MCF 10A (cell line): ENCODE measurements at regions not wholly inside any gene's neighbourhood (a gene's known extent, or its start where the extent isn't known, plus 50 kb on each side); places are given as distances from the start of the nearest gene placed in this dataset.

Experiments
- BruUV-seq: library from RNA; stranded (reverse); fragments of 400-500 nt; replicated peaks from 2 replicates; lab custom pipeline; 2021; lab: Mats Ljungman, UMichigan
- CTCF ChIA-PET: fragments of 300-600 bp; sonication (Branson Sonifier 250); formaldehyde crosslinking; extraction: SDS; loops from one replicate; lab custom pipeline; 2021; ENCODE audit warnings: antibody characterized with exemption, inconsistent platforms; lab: Yijun Ruan, JAX
- POLR2A ChIA-PET: fragments of 300-600, 350-650 bp; sonication (Branson Sonifier 250); formaldehyde crosslinking; extraction: SDS; loops from one replicate; lab custom pipeline; 2020; ENCODE audit warnings: antibody characterized with exemption, inconsistent platforms; lab: Yijun Ruan, JAX
- DNase-seq: peaks from one replicate; pipeline ENCODE4 v3.0.0-alpha.2; 2018; ENCODE audit not compliant: unreplicated experiment
- H3K27ac Mint-ChIP-seq: one replicate; pipeline ENCODE4 v1.8.0; 2022; ENCODE audit warnings: mild to moderate bottlenecking, low read depth, mixed read lengths; ENCODE audit not compliant: unreplicated experiment
- H3K27me3 Mint-ChIP-seq: one replicate; pipeline ENCODE4 v1.8.0; 2022; ENCODE audit warnings: mixed read lengths; ENCODE audit not compliant: insufficient read depth, unreplicated experiment
- H3K36me3 Mint-ChIP-seq: one replicate; pipeline ENCODE4 v1.8.0; 2022; ENCODE audit warnings: mild to moderate bottlenecking, moderate library complexity, mixed read lengths; ENCODE audit not compliant: insufficient read depth, unreplicated experiment
- H3K4me1 Mint-ChIP-seq: one replicate; pipeline ENCODE4 v1.8.0; 2022; ENCODE audit warnings: mixed read lengths; ENCODE audit not compliant: insufficient read depth, unreplicated experiment
- H3K4me3 Mint-ChIP-seq: one replicate; pipeline ENCODE4 v1.8.0; 2022; ENCODE audit warnings: mild to moderate bottlenecking, moderate library complexity, mixed read lengths; ENCODE audit not compliant: unreplicated experiment
- H3K9me3 Mint-ChIP-seq: one replicate; pipeline ENCODE4 v1.8.0; 2022; ENCODE audit warnings: mixed read lengths; ENCODE audit not compliant: unreplicated experiment
- CTCF ChIP-seq: fragments of 200-600 bp; IDR thresholded peaks from one replicate; pipeline ENCODE4 v1.8.0; 2022; ENCODE audit warnings: antibody characterized with exemption, mild to moderate bottlenecking; ENCODE audit not compliant: unreplicated experiment
- intact Hi-C: fragments of 100-400 bp; cut with micrococcal nuclease; formaldehyde crosslinking; loops from 2 replicates; pipeline ENCODE4 v1.14.1; 2022

- intact Hi-C loops, result no loop called here
- no TSS peak for BruUV-seq
- no peak for DNase-seq
- H3K9me3 Mint-ChIP-seq, result peaks cover 10% of the 10 kb centered on the region
- no peaks in the 10 kb centered on the region for H3K27me3 Mint-ChIP-seq
- POLR2A ChIA-PET, result no interaction called here
- no peak overlapping the region for H3K27ac Mint-ChIP-seq
- no peaks in the 10 kb centered on the region for H3K4me1 Mint-ChIP-seq
- CTCF ChIA-PET, result interaction anchor here (0.6 to 1.2 kb wide), 2 partner anchors 294 to 440 kb away, joined by 4 read pairs; no protein-coding TSS in a partner anchor
- H3K36me3 Mint-ChIP-seq, result peaks cover 77% of the 10 kb centered on the region
- H3K4me3 Mint-ChIP-seq, result no peak overlapping the region
- TF ChIP-seq CTCF, result no peak
These were observed 94.6 kb downstream of the NCOR2 start for GRCh38 chr12:124472690-124473279.

- no peak overlapping the region for H3K27ac Mint-ChIP-seq
- H3K9me3 Mint-ChIP-seq, result peaks cover 10% of the 10 kb centered on the region
- no peaks in the 10 kb centered on the region for H3K4me1 Mint-ChIP-seq
- ChIA-PET POLR2A (interaction anchor here (0.5 kb wide), 1 partner anchor 495 kb away, joined by 5 read pairs; no protein-coding TSS in a partner anchor), CTCF (interaction anchor here (0.6 to 1.2 kb wide), 4 partner anchors 73 to 295 kb away, joined by 3 to 4 read pairs (median 3); no protein-coding TSS in a partner anchor)
- TSS peak; percentile 37 for BruUV-seq
- H3K4me3 Mint-ChIP-seq, result no peak overlapping the region
- TF ChIP-seq CTCF, result no peak
- intact Hi-C loops, result no loop called here
- DNase-seq, result no peak
- no peaks in the 10 kb centered on the region for H3K27me3 Mint-ChIP-seq
- peaks cover 74% of the 10 kb centered on the region for H3K36me3 Mint-ChIP-seq
These were observed 95.6 kb downstream of the NCOR2 start for GRCh38 chr12:124471828-124472227.

GRCh38 chr12:124470806-124471205 is 96.6 kb downstream of the NCOR2 start:
- DNase-seq, result no peak
- intact Hi-C loops, result no loop called here
- Mint-ChIP-seq H3K4me3 (no peak overlapping the region), H3K36me3 (peaks cover 77% of the 10 kb centered on the region), H3K27me3 (no peaks in the 10 kb centered on the region), H3K9me3 (peaks cover 10% of the 10 kb centered on the region), H3K4me1 (no peaks in the 10 kb centered on the region), H3K27ac (no peak overlapping the region)
- TF ChIP-seq CTCF, result no peak
- no TSS peak for BruUV-seq
- CTCF ChIA-PET, result no interaction called here
- POLR2A ChIA-PET, result no interaction called here

GRCh38 chr12:124470139-124470538 is 97.3 kb downstream of the NCOR2 start:
- intact Hi-C loops, result no loop called here
- DNase-seq, result no peak
- H3K27ac Mint-ChIP-seq, result no peak overlapping the region
- no peak for TF ChIP-seq CTCF
- H3K9me3 Mint-ChIP-seq, result peaks cover 10% of the 10 kb centered on the region
- H3K4me1 Mint-ChIP-seq, result no peaks in the 10 kb centered on the region
- ChIA-PET POLR2A (interaction anchor here (0.6 kb wide), 1 partner anchor 591 kb away, joined by 3 read pairs; no protein-coding TSS in a partner anchor), CTCF (interaction anchor here (0.6 to 0.7 kb wide), 4 partner anchors 23 to 252 kb away, joined by 3 to 4 read pairs (median 4); no protein-coding TSS in a partner anchor)
- no peak overlapping the region for H3K4me3 Mint-ChIP-seq
- BruUV-seq, result no TSS peak
- no peaks in the 10 kb centered on the region for H3K27me3 Mint-ChIP-seq
- H3K36me3 Mint-ChIP-seq, result peaks cover 80% of the 10 kb centered on the region
